Activated T-helper 17 cell treated with anti-CD3 and anti-CD28 coated beads, Interleukin-2, amount 50 U/mL, for 72 hours (primary cell): ENCODE measurements at regions not wholly inside any gene's neighbourhood (a gene's known extent, or its start where the extent isn't known, plus 50 kb on each side); places are given as distances from the start of the nearest gene placed in this dataset.
A peak's percentile ranks its signal among the peaks of the same experiment; 100 is the strongest.

Experiments used
- ATAC-seq: fragments of 150-1000 bp; cut with Tn5 transposase; replicated peaks from 2 replicates; pipeline ENCODE4 v1.10.0; 2021; ENCODE audit warnings: mild to moderate bottlenecking, moderate library complexity
- H3K27ac Mint-ChIP-seq: one replicate; pipeline ENCODE4 v1.8.0; 2022; ENCODE audit warnings: mixed read lengths
- H3K27me3 Mint-ChIP-seq: one replicate; pipeline ENCODE4 v1.8.0; 2022; ENCODE audit warnings: mixed read lengths
- H3K36me3 Mint-ChIP-seq: one replicate; pipeline ENCODE4 v1.8.0; 2022; ENCODE audit warnings: low read depth, mild to moderate bottlenecking, mixed read lengths
- H3K4me1 Mint-ChIP-seq: one replicate; pipeline ENCODE4 v1.8.0; 2022; ENCODE audit warnings: mixed read lengths
- H3K4me3 Mint-ChIP-seq: one replicate; pipeline ENCODE4 v1.8.0; 2022; ENCODE audit warnings: mild to moderate bottlenecking, mixed read lengths
- H3K9me3 Mint-ChIP-seq: one replicate; pipeline ENCODE4 v1.8.0; 2022; ENCODE audit warnings: mixed read lengths

DNA sequence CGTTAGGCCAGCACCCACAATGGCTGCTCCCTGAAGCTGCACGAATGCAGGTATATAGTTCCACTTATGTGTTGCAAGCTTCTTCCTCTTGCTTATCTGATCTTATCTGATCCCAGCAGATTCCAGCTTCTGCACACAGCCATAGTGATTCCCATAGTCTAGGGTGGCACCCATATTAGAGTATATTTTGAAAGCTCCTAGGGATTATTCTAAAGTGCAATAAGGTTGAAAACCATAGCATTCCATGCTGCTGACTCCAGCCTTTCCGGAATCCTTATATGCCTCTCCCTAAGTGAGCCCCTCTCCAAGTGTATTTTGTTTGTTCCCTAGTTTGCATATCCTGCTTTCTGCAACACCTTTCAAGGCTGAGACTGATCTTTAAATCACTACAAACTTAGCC is 432.0 kb downstream of the SETD4 start:
- Mint-ChIP-seq H3K27me3 (peaks cover 30% of the 10 kb centered on the region), H3K9me3 (no peaks in the 10 kb centered on the region), H3K4me3 (no peak overlapping the region), H3K4me1 (no peaks in the 10 kb centered on the region), H3K36me3 (no peaks in the 10 kb centered on the region), H3K27ac (no peak overlapping the region)
- no peak for ATAC-seq

DNA sequence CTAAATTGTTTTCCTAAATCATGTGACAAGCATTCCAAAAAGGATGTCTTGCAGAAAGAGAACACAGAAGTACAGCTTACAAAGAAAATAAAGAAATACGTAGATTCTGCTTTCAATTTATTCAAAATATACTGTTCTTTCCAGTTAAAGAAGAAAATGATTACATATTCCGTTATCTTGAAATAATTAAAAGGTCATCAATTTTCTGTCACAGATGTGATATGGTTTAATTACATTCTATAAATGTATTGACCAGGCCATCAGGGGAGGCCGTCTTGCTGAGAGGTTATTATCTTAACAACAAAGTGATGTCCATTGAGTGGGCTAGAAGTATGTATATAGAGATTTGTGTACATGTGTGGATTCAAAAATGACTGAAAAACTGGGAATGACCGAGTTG is 432.9 kb downstream of the SETD4 start:
- no peak for ATAC-seq
- no peaks in the 10 kb centered on the region for H3K9me3 Mint-ChIP-seq
- H3K27me3 Mint-ChIP-seq, result peaks cover 34% of the 10 kb centered on the region
- H3K4me3 Mint-ChIP-seq, result no peak overlapping the region
- H3K27ac Mint-ChIP-seq, result no peak overlapping the region
- no peaks in the 10 kb centered on the region for H3K4me1 Mint-ChIP-seq
- H3K36me3 Mint-ChIP-seq, result no peaks in the 10 kb centered on the region

DNA sequence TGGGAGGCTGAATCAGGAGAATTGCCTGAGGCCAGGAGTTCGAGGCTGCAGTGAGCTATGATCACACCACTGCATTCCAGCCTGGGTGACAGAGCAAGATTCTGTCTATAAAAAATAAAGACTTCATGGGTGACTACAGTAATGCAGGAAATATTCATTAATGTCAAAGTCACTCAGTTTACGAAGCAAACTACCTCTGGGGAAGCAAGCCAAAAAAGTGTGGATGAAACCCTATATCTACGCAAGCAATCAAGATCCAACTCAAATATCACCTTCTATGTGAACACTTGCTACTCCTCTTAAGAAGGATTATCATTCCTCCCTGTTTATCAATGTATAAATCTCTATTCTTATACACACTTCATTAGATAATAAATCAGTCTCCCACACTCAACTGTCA is 434.8 kb downstream of the SETD4 start:
- ATAC-seq, result no peak
- no peaks in the 10 kb centered on the region for H3K4me1 Mint-ChIP-seq
- H3K27me3 Mint-ChIP-seq, result peaks cover 34% of the 10 kb centered on the region
- H3K4me3 Mint-ChIP-seq, result no peak overlapping the region
- no peak overlapping the region for H3K27ac Mint-ChIP-seq
- H3K9me3 Mint-ChIP-seq, result no peaks in the 10 kb centered on the region
- H3K36me3 Mint-ChIP-seq, result no peaks in the 10 kb centered on the region

GRCh38 chr21:35624901-35625300 is 435.4 kb downstream of the SETD4 start:
- Mint-ChIP-seq H3K36me3 (no peaks in the 10 kb centered on the region), H3K27me3 (peaks cover 34% of the 10 kb centered on the region), H3K27ac (no peak overlapping the region), H3K4me1 (no peaks in the 10 kb centered on the region), H3K9me3 (no peaks in the 10 kb centered on the region), H3K4me3 (no peak overlapping the region)
- ATAC-seq, result no peak

- H3K4me3 Mint-ChIP-seq, result no peak overlapping the region
- ATAC-seq, result no peak
- no peak overlapping the region for H3K27ac Mint-ChIP-seq
- no peaks in the 10 kb centered on the region for H3K9me3 Mint-ChIP-seq
- no peaks in the 10 kb centered on the region for H3K36me3 Mint-ChIP-seq
- H3K4me1 Mint-ChIP-seq, result no peaks in the 10 kb centered on the region
- peaks cover 20% of the 10 kb centered on the region for H3K27me3 Mint-ChIP-seq
These were observed 437.7 kb downstream of the SETD4 start for GRCh38 chr21:35622612-35623011.

- no peak overlapping the region for H3K27ac Mint-ChIP-seq
- no peaks in the 10 kb centered on the region for H3K9me3 Mint-ChIP-seq
- no peaks in the 10 kb centered on the region for H3K36me3 Mint-ChIP-seq
- H3K27me3 Mint-ChIP-seq, result peaks cover 24% of the 10 kb centered on the region
- no peaks in the 10 kb centered on the region for H3K4me1 Mint-ChIP-seq
- H3K4me3 Mint-ChIP-seq, result no peak overlapping the region
- ATAC-seq, result peak; percentile 53
These were observed 441.1 kb downstream of the SETD4 start for GRCh38 chr21:35619184-35619583.

DNA sequence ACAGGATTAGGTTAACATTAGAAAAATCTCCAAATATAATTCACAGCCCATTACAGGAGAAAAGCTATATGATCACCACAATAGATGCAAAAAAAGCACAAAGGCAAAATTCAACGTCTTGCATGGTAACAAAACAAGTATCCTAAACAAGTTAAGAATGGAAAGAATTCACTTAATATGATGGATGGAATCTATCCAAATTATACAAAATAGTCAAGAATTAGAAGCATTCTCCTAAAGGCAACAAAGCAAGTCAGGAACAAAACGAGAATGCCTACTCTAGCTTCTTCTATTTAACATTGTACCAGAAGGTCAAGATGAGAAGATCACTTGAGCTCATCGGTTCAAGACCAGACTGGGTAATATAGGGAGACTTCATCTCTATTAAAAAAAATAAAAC is 442.8 kb downstream of the SETD4 start:
- no peak overlapping the region for H3K4me3 Mint-ChIP-seq
- no peaks in the 10 kb centered on the region for H3K9me3 Mint-ChIP-seq
- peaks cover 20% of the 10 kb centered on the region for H3K27me3 Mint-ChIP-seq
- H3K36me3 Mint-ChIP-seq, result no peaks in the 10 kb centered on the region
- no peak for ATAC-seq
- H3K4me1 Mint-ChIP-seq, result no peaks in the 10 kb centered on the region
- no peak overlapping the region for H3K27ac Mint-ChIP-seq

DNA sequence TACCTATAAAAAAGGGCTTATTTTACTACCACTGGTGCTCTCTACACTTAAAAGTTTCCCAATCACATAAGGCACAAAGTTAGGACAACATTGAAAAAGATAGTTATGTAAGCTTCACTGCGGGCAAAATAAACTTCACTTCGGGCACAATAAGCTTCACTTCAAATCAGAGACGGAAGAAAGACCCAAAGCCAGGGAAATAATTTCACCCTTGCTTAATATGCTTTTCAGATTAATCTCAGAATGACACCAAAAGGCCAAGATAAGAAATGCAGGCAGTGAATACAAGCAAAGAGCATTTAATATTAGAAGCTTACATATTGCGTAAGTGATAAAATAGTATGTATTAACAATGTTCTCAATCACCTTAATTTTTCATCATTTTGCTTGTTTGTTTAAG is 444.2 kb downstream of the SETD4 start:
- Mint-ChIP-seq H3K36me3 (no peaks in the 10 kb centered on the region), H3K27me3 (peaks cover 27% of the 10 kb centered on the region)
- no peak for ATAC-seq

GRCh38 chr21:35615325-35615724 is 445.0 kb downstream of the SETD4 start:
- no peak overlapping the region for H3K4me3 Mint-ChIP-seq
- H3K36me3 Mint-ChIP-seq, result no peaks in the 10 kb centered on the region
- no peak overlapping the region for H3K27ac Mint-ChIP-seq
- peaks cover 32% of the 10 kb centered on the region for H3K27me3 Mint-ChIP-seq
- ATAC-seq, result no peak
- no peaks in the 10 kb centered on the region for H3K4me1 Mint-ChIP-seq
- no peaks in the 10 kb centered on the region for H3K9me3 Mint-ChIP-seq

More for the DNA sequence above, 444.2 kb downstream of the SETD4 start:
- Mint-ChIP-seq H3K9me3 (no peaks in the 10 kb centered on the region), H3K4me1 (no peaks in the 10 kb centered on the region), H3K27ac (no peak overlapping the region), H3K4me3 (no peak overlapping the region)

GRCh38 chr21:35614396-35614921 is 445.9 kb downstream of the SETD4 start:
- no peak overlapping the region for H3K4me3 Mint-ChIP-seq

DNA sequence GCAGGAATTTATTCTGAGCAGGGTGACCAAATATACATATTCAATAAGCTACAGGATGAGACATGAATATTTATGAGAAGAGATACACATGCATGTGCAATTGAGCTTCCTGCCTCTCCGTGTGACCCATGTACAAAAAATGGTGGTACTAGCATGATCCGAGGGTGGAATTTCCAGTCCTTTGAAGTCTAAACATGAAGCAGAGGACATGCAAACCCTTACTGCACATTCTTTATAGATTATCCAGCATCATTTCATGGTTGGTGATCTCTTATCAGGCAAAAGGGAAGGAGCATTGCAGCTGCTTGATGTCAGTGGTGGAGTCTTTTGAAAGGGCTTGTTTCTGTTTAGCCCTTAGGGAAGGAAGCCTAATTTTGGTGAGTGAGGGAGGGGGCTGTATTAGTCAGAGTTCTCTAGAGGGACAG is 448.6 kb downstream of the SETD4 start:
- no peaks in the 10 kb centered on the region for H3K4me1 Mint-ChIP-seq
- no peak overlapping the region for H3K27ac Mint-ChIP-seq
- H3K27me3 Mint-ChIP-seq, result peaks cover 28% of the 10 kb centered on the region
- no peaks in the 10 kb centered on the region for H3K36me3 Mint-ChIP-seq
- no peak overlapping the region for H3K4me3 Mint-ChIP-seq
- ATAC-seq, result no peak
- no peaks in the 10 kb centered on the region for H3K9me3 Mint-ChIP-seq

More at GRCh38 chr21:35614396-35614921, 445.9 kb downstream of the SETD4 start:
- H3K4me1 Mint-ChIP-seq, result no peaks in the 10 kb centered on the region
- no peaks in the 10 kb centered on the region for H3K36me3 Mint-ChIP-seq
- peaks cover 35% of the 10 kb centered on the region for H3K27me3 Mint-ChIP-seq
- no peak overlapping the region for H3K27ac Mint-ChIP-seq
- H3K9me3 Mint-ChIP-seq, result no peaks in the 10 kb centered on the region
- peak; percentile 53 for ATAC-seq

DNA sequence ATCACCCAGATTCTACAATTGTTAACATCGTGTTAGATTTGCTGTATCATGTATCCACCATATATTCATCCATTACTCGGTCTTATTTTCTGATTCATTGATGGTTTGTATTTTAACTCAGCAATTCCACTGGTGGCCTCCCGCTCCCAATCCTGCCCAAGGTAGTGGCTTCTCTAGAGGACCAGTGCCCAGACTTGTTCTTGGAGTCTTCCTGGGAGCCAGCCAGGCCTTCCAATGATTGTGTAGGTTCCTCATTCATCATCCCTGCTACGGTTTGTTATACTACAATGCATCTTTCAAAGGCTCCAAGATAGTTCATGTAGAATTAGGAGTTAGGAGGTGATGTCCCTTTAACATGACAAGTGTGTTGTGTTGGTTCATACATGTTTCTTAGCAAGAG is 451.1 kb downstream of the SETD4 start:
- no peak overlapping the region for H3K4me3 Mint-ChIP-seq
- peaks cover 30% of the 10 kb centered on the region for H3K27me3 Mint-ChIP-seq
- H3K27ac Mint-ChIP-seq, result no peak overlapping the region
- no peaks in the 10 kb centered on the region for H3K4me1 Mint-ChIP-seq
- no peak for ATAC-seq
- no peaks in the 10 kb centered on the region for H3K36me3 Mint-ChIP-seq
- H3K9me3 Mint-ChIP-seq, result no peaks in the 10 kb centered on the region

GRCh38 chr21:35607406-35607805 is 452.9 kb downstream of the SETD4 start:
- no peak overlapping the region for H3K4me3 Mint-ChIP-seq
- ATAC-seq, result no peak
- peaks cover 25% of the 10 kb centered on the region for H3K27me3 Mint-ChIP-seq
- H3K36me3 Mint-ChIP-seq, result no peaks in the 10 kb centered on the region
- no peaks in the 10 kb centered on the region for H3K4me1 Mint-ChIP-seq
- no peak overlapping the region for H3K27ac Mint-ChIP-seq
- no peaks in the 10 kb centered on the region for H3K9me3 Mint-ChIP-seq

DNA sequence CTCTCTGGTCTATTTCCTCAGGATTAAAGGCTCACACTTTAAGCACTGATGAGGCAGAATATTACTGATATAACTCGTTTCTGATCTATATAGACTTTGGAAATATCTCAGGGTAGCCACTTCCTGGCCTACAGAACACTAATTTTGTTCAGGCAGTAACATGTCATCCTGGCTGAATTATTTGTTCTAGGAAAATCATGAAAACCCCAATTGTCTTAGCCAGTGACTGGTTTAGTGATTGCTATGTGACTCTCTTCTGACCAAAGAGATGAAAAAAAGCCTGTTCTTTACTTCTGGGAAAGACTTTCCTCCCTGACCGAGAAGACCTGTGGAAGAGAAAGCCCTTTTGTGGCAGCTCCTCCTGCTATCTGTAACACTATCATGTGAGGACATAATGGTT is 453.7 kb downstream of the SETD4 start:
- no peaks in the 10 kb centered on the region for H3K36me3 Mint-ChIP-seq
- H3K27ac Mint-ChIP-seq, result no peak overlapping the region
- H3K27me3 Mint-ChIP-seq, result peaks cover 25% of the 10 kb centered on the region
- peak; percentile 46 for ATAC-seq
- no peaks in the 10 kb centered on the region for H3K4me1 Mint-ChIP-seq
- no peak overlapping the region for H3K4me3 Mint-ChIP-seq
- no peaks in the 10 kb centered on the region for H3K9me3 Mint-ChIP-seq

DNA sequence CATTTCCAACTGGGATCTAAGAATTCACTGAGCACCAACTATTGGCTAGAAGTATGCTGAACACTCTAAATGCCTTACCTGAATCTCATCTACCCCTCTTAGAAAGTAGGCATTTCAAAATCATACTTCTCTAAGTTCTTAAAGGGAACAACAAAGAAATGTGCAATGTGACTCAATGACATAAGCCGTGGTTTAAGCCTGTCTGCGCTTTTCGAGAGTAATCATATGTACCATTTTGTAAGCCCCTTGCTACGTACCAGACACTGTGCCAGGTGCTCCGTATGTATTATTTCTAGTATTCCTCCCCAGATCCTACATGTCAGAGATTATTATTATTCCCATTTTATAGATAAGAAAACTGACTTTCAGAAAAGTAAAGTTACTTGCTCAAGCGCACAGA is 454.2 kb downstream of the SETD4 start:
- no peak overlapping the region for H3K27ac Mint-ChIP-seq
- no peak overlapping the region for H3K4me3 Mint-ChIP-seq
- no peaks in the 10 kb centered on the region for H3K36me3 Mint-ChIP-seq

DNA sequence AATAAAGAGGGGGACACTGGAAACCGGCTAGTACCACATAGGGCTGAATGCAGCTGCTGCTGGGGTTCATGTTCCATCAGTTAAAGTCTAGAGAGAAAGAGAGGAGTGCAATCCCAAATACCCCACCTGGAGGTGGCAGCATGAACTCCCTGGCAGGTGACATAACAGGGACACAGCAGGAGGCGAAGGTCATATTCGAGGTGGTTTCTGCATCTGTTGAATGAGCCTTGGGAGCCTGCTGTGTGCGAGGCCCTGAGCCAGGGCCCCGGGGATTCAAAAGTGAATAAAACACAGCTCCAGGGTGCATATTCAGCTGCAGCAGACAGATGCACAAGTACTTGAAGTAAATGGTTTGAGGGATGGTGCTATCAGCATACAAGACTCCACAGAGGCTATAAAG is 456.8 kb downstream of the SETD4 start:
- no peak overlapping the region for H3K27ac Mint-ChIP-seq
- no peaks in the 10 kb centered on the region for H3K36me3 Mint-ChIP-seq
- no peak for ATAC-seq
- H3K9me3 Mint-ChIP-seq, result no peaks in the 10 kb centered on the region
- no peak overlapping the region for H3K4me3 Mint-ChIP-seq
- peaks cover 15% of the 10 kb centered on the region for H3K27me3 Mint-ChIP-seq
- no peaks in the 10 kb centered on the region for H3K4me1 Mint-ChIP-seq

More for the DNA sequence above, 454.2 kb downstream of the SETD4 start:
- Mint-ChIP-seq H3K27me3 (peaks cover 24% of the 10 kb centered on the region), H3K4me1 (no peaks in the 10 kb centered on the region), H3K9me3 (no peaks in the 10 kb centered on the region)
- no peak for ATAC-seq
